A673 (cell line): ENCODE measurements at regions not wholly inside any gene's neighbourhood (a gene's known extent, or its start where the extent isn't known, plus 50 kb on each side); places are given as distances from the start of the nearest gene placed in this dataset.

Experiments used
- BruUV-seq: library from RNA; stranded (reverse); fragments of 400-500 nt; replicated peaks from 2 replicates; lab custom pipeline; 2021; lab: Mats Ljungman, UMichigan
- CTCF ChIA-PET: fragments of 300-600 bp; sonication (Branson Sonifier 250); formaldehyde crosslinking; loops from one replicate; lab custom pipeline; 2022; ENCODE audit warnings: antibody characterized with exemption; lab: Charles Lee
- POLR2A ChIA-PET: fragments of 300-600 bp; sonication (Branson Sonifier 250); formaldehyde crosslinking; loops from one replicate; lab custom pipeline; 2022; ENCODE audit warnings: antibody characterized with exemption; ENCODE audit not compliant: low non-redundant PET; lab: Charles Lee
- DNase-seq: peaks from one replicate; pipeline ENCODE4 v3.0.0-alpha.2; 2015; ENCODE audit warnings: low spot score
- H3K27ac ChIP-seq: fragments of 200-600 bp; sonication (generic); 2 replicates; pipeline ENCODE4 v1.5.1; 2016; ENCODE audit warnings: mixed run types, low read depth, mild to moderate bottlenecking, mixed read lengths, antibody characterized with exemption, low read length; ENCODE audit not compliant: poor library complexity, severe bottlenecking
- H3K27me3 ChIP-seq: fragments of 200-600 bp; sonication (generic); replicated peaks from 2 replicates; pipeline ENCODE4 v1.6.1; 2017; ENCODE audit warnings: mixed run types, low read depth, mild to moderate bottlenecking, mixed read lengths, antibody characterized with exemption, low read length; ENCODE audit not compliant: insufficient read depth, poor library complexity
- H3K36me3 ChIP-seq: fragments of 200-600 bp; sonication (generic); 2 replicates; pipeline ENCODE4 v1.6.1; 2016; ENCODE audit warnings: mixed run types, mild to moderate bottlenecking, mixed read lengths, antibody characterized with exemption, low read length; ENCODE audit not compliant: insufficient read depth, poor library complexity, severe bottlenecking
- H3K4me1 ChIP-seq: fragments of 200-600 bp; sonication (generic); 2 replicates; pipeline ENCODE4 v1.6.1; 2017; ENCODE audit warnings: mixed run types, mild to moderate bottlenecking, mixed read lengths, antibody characterized with exemption, low read length; ENCODE audit not compliant: insufficient read depth, poor library complexity, severe bottlenecking
- H3K4me3 ChIP-seq: fragments of 200-600 bp; sonication (generic); 2 replicates; pipeline ENCODE4 v1.5.1; 2016; ENCODE audit warnings: low read depth, mixed run types, mild to moderate bottlenecking, mixed read lengths, low read length; ENCODE audit not compliant: poor library complexity, severe bottlenecking
- H3K9me3 ChIP-seq: fragments of 200-600 bp; sonication (generic); 2 replicates; pipeline ENCODE4 v1.6.1; 2016; ENCODE audit warnings: mixed run types, low read depth, mild to moderate bottlenecking, mixed read lengths, antibody characterized with exemption, low read length; ENCODE audit not compliant: poor library complexity, severe bottlenecking
- CTCF ChIP-seq: fragments of 300-800, 200-600 bp; sonication (generic); conservative IDR thresholded peaks from 2 replicates; pipeline ENCODE4 v1.5.1; 2017; ENCODE audit warnings: low read depth, mild to moderate bottlenecking, antibody characterized with exemption, low read length, moderate library complexity, mixed read lengths
- EZH2 ChIP-seq: fragments of 200-600 bp; sonication (generic); IDR thresholded peaks from 2 replicates; pipeline ENCODE4 v1.6.1; 2017; ENCODE audit warnings: borderline replicate concordance, low read depth, mild to moderate bottlenecking, mixed read lengths, antibody characterized with exemption, low read length; ENCODE audit not compliant: poor library complexity, severe bottlenecking
- intact Hi-C: fragments of 100-400 bp; cut with micrococcal nuclease; formaldehyde crosslinking; loops from one replicate; pipeline ENCODE4 v1.10.0; 2022; ENCODE audit not compliant: unreplicated experiment

GRCh38 chr3:25899352-25900101 lies 109.6 kb downstream of the OXSM start:
- DNase-seq, result peak; percentile 9
- no peak overlapping the region for H3K27ac ChIP-seq
- TF ChIP-seq EZH2 (no peak), CTCF (no peak)
- ChIA-PET POLR2A (no interaction called here), CTCF (no interaction called here)
- peaks cover 8% of the 10 kb centered on the region for H3K4me1 ChIP-seq
- no peak overlapping the region for H3K4me3 ChIP-seq
- H3K36me3 ChIP-seq, result no peaks in the 10 kb centered on the region
- no peaks in the 10 kb centered on the region for H3K27me3 ChIP-seq
- intact Hi-C loops, result loop anchor here (5.0 kb wide), 1 partner anchor 813 kb away; no protein-coding TSS in a partner anchor
- no TSS peak for BruUV-seq
- no peaks in the 10 kb centered on the region for H3K9me3 ChIP-seq

GRCh38 chr3:25900161-25900560 lies 110.3 kb downstream of the OXSM start:
- H3K4me3 ChIP-seq, result no peak overlapping the region
- no peaks in the 10 kb centered on the region for H3K27me3 ChIP-seq
- no peak overlapping the region for H3K27ac ChIP-seq
- TF ChIP-seq EZH2 (no peak), CTCF (no peak)
- no TSS peak for BruUV-seq
- intact Hi-C loops, result loop anchor here (5.0 kb wide), 1 partner anchor 812 kb away; no protein-coding TSS in a partner anchor
- H3K36me3 ChIP-seq, result no peaks in the 10 kb centered on the region
- H3K9me3 ChIP-seq, result no peaks in the 10 kb centered on the region
- DNase-seq, result no peak
- peaks cover 8% of the 10 kb centered on the region for H3K4me1 ChIP-seq
- POLR2A ChIA-PET, result no interaction called here
- CTCF ChIA-PET, result no interaction called here

- ChIA-PET POLR2A (no interaction called here), CTCF (no interaction called here)
- Histone ChIP-seq H3K4me1 (peaks cover 8% of the 10 kb centered on the region), H3K36me3 (no peaks in the 10 kb centered on the region), H3K27ac (no peak overlapping the region), H3K9me3 (no peaks in the 10 kb centered on the region), H3K27me3 (no peaks in the 10 kb centered on the region), H3K4me3 (no peak overlapping the region)
- TF ChIP-seq CTCF (no peak), EZH2 (no peak)
- no TSS peak for BruUV-seq
- no peak for DNase-seq
- intact Hi-C loops, result loop anchor here (5.0 kb wide), 1 partner anchor 811 kb away; no protein-coding TSS in a partner anchor
Observed at GRCh38 chr3:25901796-25902195, 111.9 kb downstream of the OXSM start.
